GM21447 (cell line): ENCODE measurements at regions not wholly inside any gene's neighbourhood (a gene's known extent, or its start where the extent isn't known, plus 50 kb on each side); places are given as distances from the start of the nearest gene placed in this dataset.

Experiments used
- ATAC-seq: cut with Tn5 transposase; IDR thresholded peaks from one replicate; pipeline ENCODE4 v1.9.1; 2021; ENCODE audit not compliant: unreplicated experiment

- ATAC-seq = no peak
Observed at GRCh38 chr4:136329042-136329662, 1203.1 kb downstream of the PCDH18 start.

- ATAC-seq = no peak
Observed at GRCh38 chr4:136328131-136328530, 1204.2 kb downstream of the PCDH18 start.

GRCh38 chr4:136320465-136320813 lies 1211.9 kb downstream of the PCDH18 start:
- ATAC-seq = no peak

- no peak for ATAC-seq
Observed at GRCh38 chr4:136319789-136320464, 1212.4 kb downstream of the PCDH18 start.

- ATAC-seq = no peak
Observed at GRCh38 chr4:136316961-136317360, 1215.3 kb downstream of the PCDH18 start.

- ATAC-seq = no peak
Observed at GRCh38 chr4:136314686-136315085, 1217.6 kb downstream of the PCDH18 start.

GRCh38 chr4:136311774-136312173 lies 1220.5 kb downstream of the PCDH18 start:
- no peak for ATAC-seq

GRCh38 chr4:136307765-136308164 lies 1224.5 kb downstream of the PCDH18 start:
- ATAC-seq = no peak

- ATAC-seq = no peak
Observed at GRCh38 chr4:136306361-136306760, 1225.9 kb downstream of the PCDH18 start.

GRCh38 chr4:136302566-136302965 lies 1229.7 kb downstream of the PCDH18 start:
- ATAC-seq = no peak

GRCh38 chr4:136301749-136302495 lies 1230.4 kb downstream of the PCDH18 start:
- ATAC-seq = no peak

- ATAC-seq = no peak
Observed at GRCh38 chr4:136283977-136284376, 1248.3 kb downstream of the PCDH18 start.

GRCh38 chr4:136281889-136282288 lies 1250.4 kb downstream of the PCDH18 start:
- ATAC-seq = no peak

GRCh38 chr4:136281307-136281706 lies 1251.0 kb downstream of the PCDH18 start:
- ATAC-seq = no peak

- ATAC-seq = no peak
Observed at GRCh38 chr4:136277741-136278140, 1254.6 kb downstream of the PCDH18 start.

GRCh38 chr4:136246876-136247275 lies 1285.4 kb downstream of the PCDH18 start:
- no peak for ATAC-seq

- no peak for ATAC-seq
Observed at GRCh38 chr4:136241221-136241986, 1290.9 kb downstream of the PCDH18 start.

- no peak for ATAC-seq
Observed at GRCh38 chr4:136227315-136227714, 1305.0 kb downstream of the PCDH18 start.

- no peak for ATAC-seq
Observed at GRCh38 chr4:136219592-136220125, 1312.6 kb downstream of the PCDH18 start.

GRCh38 chr4:136203199-136203598 lies 1329.1 kb downstream of the PCDH18 start:
- ATAC-seq = no peak

GRCh38 chr4:136198358-136198757 lies 1333.9 kb downstream of the PCDH18 start:
- ATAC-seq = no peak
